OCI-LY7 (cell line): ENCODE measurements at regions not wholly inside any gene's neighbourhood (a gene's known extent, or its start where the extent isn't known, plus 50 kb on each side); places are given as distances from the start of the nearest gene placed in this dataset.

Source experiments
- BruUV-seq: library from RNA; stranded (reverse); fragments of 400-500 nt; replicated peaks from 2 replicates; lab custom pipeline; 2021; lab: Mats Ljungman, UMichigan
- CTCF ChIA-PET: fragments of 300-600 bp; sonication (Branson Sonifier 250); formaldehyde crosslinking; loops from one replicate; lab custom pipeline; 2022; ENCODE audit warnings: antibody characterized with exemption; ENCODE audit not compliant: unreplicated experiment; lab: Charles Lee
- POLR2A ChIA-PET: fragments of 300-600 bp; sonication (Branson Sonifier 250); formaldehyde crosslinking; loops from one replicate; lab custom pipeline; 2022; ENCODE audit warnings: antibody characterized with exemption; lab: Charles Lee
- DNase-seq: peaks from one replicate; pipeline ENCODE4 v3.0.0-alpha.2; 2015; ENCODE audit warnings: low spot score
- H2AFZ ChIP-seq: fragments of 200-600 bp; sonication (generic), shearing (Covaris generic); 2 replicates; pipeline ENCODE4 v1.6.1; 2014; ENCODE audit warnings: mild to moderate bottlenecking, antibody characterized with exemption, low read length, moderate library complexity
- H3K27ac ChIP-seq: fragments of 200-600 bp; sonication (generic); 2 replicates; pipeline ENCODE4 v1.5.1; 2014; ENCODE audit warnings: mixed run types, low read depth, mild to moderate bottlenecking, moderate library complexity, low read length, inconsistent platforms; ENCODE audit not compliant: poor library complexity, severe bottlenecking
- H3K36me3 ChIP-seq: fragments of 200-600 bp; sonication (generic); 2 replicates; pipeline ENCODE4 v1.6.1; 2014; ENCODE audit warnings: mild to moderate bottlenecking, antibody characterized with exemption, low read length, moderate library complexity, mixed read lengths; ENCODE audit not compliant: insufficient read depth
- H3K4me1 ChIP-seq: fragments of 200-600 bp; sonication (generic); 2 replicates; pipeline ENCODE4 v1.5.1; 2014; ENCODE audit warnings: mild to moderate bottlenecking, low read length; ENCODE audit not compliant: insufficient read depth, poor library complexity, severe bottlenecking
- H3K4me2 ChIP-seq: fragments of 200-600 bp; sonication (generic); 2 replicates; pipeline ENCODE4 v1.6.1; 2014; ENCODE audit warnings: mild to moderate bottlenecking, low read length
- H3K4me3 ChIP-seq: fragments of 200-600 bp; sonication (generic); 2 replicates; pipeline ENCODE4 v1.5.1; 2014; ENCODE audit warnings: mild to moderate bottlenecking, low read depth, low read length; ENCODE audit not compliant: poor library complexity, severe bottlenecking
- H3K79me2 ChIP-seq: fragments of 200-600 bp; sonication (generic); 2 replicates; pipeline ENCODE4 v1.6.1; 2016; ENCODE audit warnings: low read depth, mild to moderate bottlenecking, low read length, moderate library complexity, mixed read lengths; ENCODE audit not compliant: insufficient read depth
- H3K9me2 ChIP-seq: fragments of 200-600 bp; sonication (generic); 2 replicates; pipeline ENCODE4 v1.6.1; 2016; ENCODE audit warnings: mild to moderate bottlenecking, low read length, mixed read lengths; ENCODE audit not compliant: insufficient read depth
- H3K9me3 ChIP-seq: fragments of 200-600 bp; sonication (generic); 2 replicates; pipeline ENCODE4 v1.6.1; 2014; ENCODE audit warnings: mild to moderate bottlenecking, mixed run types, low read length, mixed read lengths
- H4K20me1 ChIP-seq: fragments of 200-600 bp; sonication (generic); 2 replicates; pipeline ENCODE4 v1.6.1; 2014; ENCODE audit warnings: mild to moderate bottlenecking, antibody characterized with exemption, low read length, moderate library complexity, mixed read lengths; ENCODE audit not compliant: insufficient read depth
- CTCF ChIP-seq: fragments of 200-600 bp; sonication (generic); conservative IDR thresholded peaks from 2 replicates; pipeline ENCODE4 v1.5.1; 2014; ENCODE audit warnings: mild to moderate bottlenecking, antibody characterized with exemption, low read length, moderate library complexity, mixed read lengths
- EZH2phosphoT487 ChIP-seq: fragments of 200-600 bp; sonication (generic); IDR thresholded peaks from 2 replicates; pipeline ENCODE4 v1.6.1; 2018; ENCODE audit warnings: low read depth, borderline replicate concordance, mild to moderate bottlenecking, mixed run types, antibody characterized with exemption, low read length, moderate library complexity, mixed read lengths
- intact Hi-C: fragments of 100-400 bp; cut with micrococcal nuclease; formaldehyde crosslinking; loops from one replicate; pipeline ENCODE4 v1.10.0; 2022; ENCODE audit not compliant: unreplicated experiment

DNA sequence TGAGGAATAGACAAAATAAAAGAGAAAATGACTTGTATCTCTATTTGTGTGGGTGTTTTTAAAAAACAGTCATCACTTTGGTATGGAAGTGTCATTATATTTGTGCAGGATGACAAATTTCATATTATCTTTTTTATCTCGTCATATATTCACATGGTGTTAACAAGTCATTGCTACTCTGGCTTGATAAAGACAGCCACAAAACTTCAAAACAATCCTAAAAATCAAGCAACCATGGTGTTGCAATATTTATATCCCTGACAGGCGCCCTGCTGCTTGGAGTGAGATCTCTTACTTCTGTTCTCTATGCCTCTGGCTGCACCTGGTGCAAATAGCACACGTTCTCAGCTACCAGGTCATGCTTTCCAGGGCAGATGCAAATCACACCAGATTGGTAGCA is 278.0 kb upstream of the EPHA4 start:
- no peak for DNase-seq
- Histone ChIP-seq H3K4me2 (no peak overlapping the region), H3K4me3 (no peak overlapping the region), H3K9me2 (no peaks in the 10 kb centered on the region), H4K20me1 (no peaks in the 10 kb centered on the region), H3K36me3 (no peaks in the 10 kb centered on the region), H3K4me1 (no peaks in the 10 kb centered on the region), H3K27ac (no peak overlapping the region), H3K9me3 (no peaks in the 10 kb centered on the region), H2AFZ (no peak overlapping the region), H3K79me2 (no peaks in the 10 kb centered on the region)
- ChIA-PET POLR2A (interaction anchor here (0.8 kb wide), 1 partner anchor 12 kb away, joined by 3 read pairs; no protein-coding TSS in a partner anchor), CTCF (no interaction called here)
- no peak for TF ChIP-seq EZH2phosphoT487
- TF ChIP-seq CTCF, result no peak
- BruUV-seq, result no TSS peak
- intact Hi-C loops, result no loop called here

GRCh38 chr2:221848286-221848685 is 276.2 kb upstream of the EPHA4 start:
- intact Hi-C loops, result no loop called here
- TF ChIP-seq EZH2phosphoT487 (no peak), CTCF (no peak)
- no peaks in the 10 kb centered on the region for H3K9me2 ChIP-seq
- no TSS peak for BruUV-seq
- ChIA-PET CTCF (no interaction called here), POLR2A (interaction anchor here (0.6 kb wide), 1 partner anchor 1051 kb away, joined by 3 read pairs; no protein-coding TSS in a partner anchor)
- H2AFZ ChIP-seq, result no peak overlapping the region
- H4K20me1 ChIP-seq, result no peaks in the 10 kb centered on the region
- H3K4me3 ChIP-seq, result no peak overlapping the region
- DNase-seq, result no peak
- H3K4me2 ChIP-seq, result no peak overlapping the region
- H3K79me2 ChIP-seq, result no peaks in the 10 kb centered on the region
- H3K27ac ChIP-seq, result no peak overlapping the region
- H3K9me3 ChIP-seq, result no peaks in the 10 kb centered on the region
- H3K36me3 ChIP-seq, result no peaks in the 10 kb centered on the region
- H3K4me1 ChIP-seq, result no peaks in the 10 kb centered on the region

DNA sequence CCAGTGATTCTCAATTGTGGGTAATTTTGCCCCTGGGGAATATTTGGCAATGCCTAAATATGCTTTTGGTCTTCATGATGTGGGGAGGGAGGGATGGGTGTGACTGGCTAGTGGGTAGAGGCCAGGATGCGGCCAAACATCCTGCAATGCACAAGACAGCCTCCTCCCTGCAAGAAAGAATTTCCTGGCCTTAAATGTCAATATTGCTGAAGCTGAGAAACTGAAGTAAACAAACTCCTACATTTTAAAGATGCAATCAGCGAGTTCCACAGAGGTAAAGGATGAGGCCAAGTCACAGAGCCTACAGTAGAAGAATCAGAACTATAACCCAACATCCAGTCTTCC is 272.9 kb upstream of the EPHA4 start:
- no peaks in the 10 kb centered on the region for H3K36me3 ChIP-seq
- POLR2A ChIA-PET, result interaction anchor here (0.6 kb wide), 1 partner anchor 184 kb away, joined by 3 read pairs; no protein-coding TSS in a partner anchor
- no peak for TF ChIP-seq CTCF
- no peak for TF ChIP-seq EZH2phosphoT487
- CTCF ChIA-PET, result no interaction called here
- intact Hi-C loops, result no loop called here
- H3K4me1 ChIP-seq, result no peaks in the 10 kb centered on the region
- no peak overlapping the region for H3K4me3 ChIP-seq
- no peaks in the 10 kb centered on the region for H3K9me2 ChIP-seq
- H3K9me3 ChIP-seq, result no peaks in the 10 kb centered on the region
- no TSS peak for BruUV-seq
- H3K27ac ChIP-seq, result no peak overlapping the region
- no peak for DNase-seq
- no peaks in the 10 kb centered on the region for H3K79me2 ChIP-seq
- no peak overlapping the region for H3K4me2 ChIP-seq
- H4K20me1 ChIP-seq, result no peaks in the 10 kb centered on the region
- no peak overlapping the region for H2AFZ ChIP-seq
